Uterus (tissue), 2 donors: ENCODE measurements at regions not wholly inside any gene's neighbourhood (a gene's known extent, or its start where the extent isn't known, plus 50 kb on each side); places are given as distances from the start of the nearest gene placed in this dataset.
"Not testable (repeated sequence)": the region's sequence is repeated elsewhere in the genome, so short reads cannot be mapped to it uniquely, and the experiment has no call there.

Source experiments
- POLR2A ChIP-seq, 2 donors: fragments of 450-650 bp; IDR thresholded peaks; one replicate each; pipeline ENCODE4 v1.6.1; 2016; ENCODE audit warnings: antibody characterized with exemption in 2 of 2, mild to moderate bottlenecking in 1 of 2, moderate library complexity in 1 of 2
- TF ChIP-seq, protein P1 (sequence below), 4 experiments: fragments of 200-600 bp in 2 of 4; fragments of 450-650 bp in 2 of 4; sonication (generic) in 2 of 4; IDR thresholded peaks; one replicate each; pipeline ENCODE4 v1.5.1; 2016 to 2019; ENCODE audit warnings: antibody characterized with exemption in 4 of 4, mild to moderate bottlenecking in 2 of 4, moderate library complexity in 1 of 4

DNA sequence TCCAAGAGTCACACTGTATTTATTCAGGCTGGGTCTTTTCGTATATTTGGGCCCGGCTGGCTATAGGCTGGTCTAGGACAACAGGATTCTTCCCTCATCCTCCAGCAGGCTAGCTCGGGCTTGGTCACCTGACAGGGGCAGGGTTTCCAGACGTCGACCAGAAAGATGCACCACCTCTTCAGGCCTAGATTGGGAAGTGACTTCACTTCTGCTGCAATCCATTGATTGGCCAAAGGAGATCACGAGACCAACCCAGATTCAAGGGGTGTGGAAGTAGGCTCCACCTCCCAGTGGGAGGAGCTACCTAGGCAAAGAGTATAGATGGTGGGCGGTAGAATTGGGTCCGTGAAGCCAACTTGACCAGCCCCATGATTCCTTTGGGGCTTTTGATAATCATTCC is 167.5 kb downstream of the GOSR1 start:
- TF ChIP-seq POLR2A (IDR thresholded peaks at IDR 0.05): not testable (repeated sequence)
- TF ChIP-seq, protein P1, sequence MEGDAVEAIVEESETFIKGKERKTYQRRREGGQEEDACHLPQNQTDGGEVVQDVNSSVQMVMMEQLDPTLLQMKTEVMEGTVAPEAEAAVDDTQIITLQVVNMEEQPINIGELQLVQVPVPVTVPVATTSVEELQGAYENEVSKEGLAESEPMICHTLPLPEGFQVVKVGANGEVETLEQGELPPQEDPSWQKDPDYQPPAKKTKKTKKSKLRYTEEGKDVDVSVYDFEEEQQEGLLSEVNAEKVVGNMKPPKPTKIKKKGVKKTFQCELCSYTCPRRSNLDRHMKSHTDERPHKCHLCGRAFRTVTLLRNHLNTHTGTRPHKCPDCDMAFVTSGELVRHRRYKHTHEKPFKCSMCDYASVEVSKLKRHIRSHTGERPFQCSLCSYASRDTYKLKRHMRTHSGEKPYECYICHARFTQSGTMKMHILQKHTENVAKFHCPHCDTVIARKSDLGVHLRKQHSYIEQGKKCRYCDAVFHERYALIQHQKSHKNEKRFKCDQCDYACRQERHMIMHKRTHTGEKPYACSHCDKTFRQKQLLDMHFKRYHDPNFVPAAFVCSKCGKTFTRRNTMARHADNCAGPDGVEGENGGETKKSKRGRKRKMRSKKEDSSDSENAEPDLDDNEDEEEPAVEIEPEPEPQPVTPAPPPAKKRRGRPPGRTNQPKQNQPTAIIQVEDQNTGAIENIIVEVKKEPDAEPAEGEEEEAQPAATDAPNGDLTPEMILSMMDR (IDR thresholded peaks at IDR 0.05): not testable (repeated sequence)
